ENCODE measurements at regions not wholly inside any gene's neighbourhood (a gene's known extent, or its start where the extent isn't known, plus 50 kb on each side); places are given as distances from the start of the nearest gene placed in this dataset.

- Histone ChIP-seq H3K36me3 (no peaks in the 10 kb centered on the region), H3K9me3 (ENCODE audit: low read depth) (no peaks in the 10 kb centered on the region), H3K27me3 (no peaks in the 10 kb centered on the region), H3K4me3 (no peak overlapping the region), H3K4me1 (ENCODE audit: low read depth) (no peaks in the 10 kb centered on the region), H3K27ac (no peak overlapping the region)
- no peak for DNase-seq (ENCODE audit: low read depth in 1 of 2, low spot score in 1 of 2)
- TF ChIP-seq, protein P1, sequence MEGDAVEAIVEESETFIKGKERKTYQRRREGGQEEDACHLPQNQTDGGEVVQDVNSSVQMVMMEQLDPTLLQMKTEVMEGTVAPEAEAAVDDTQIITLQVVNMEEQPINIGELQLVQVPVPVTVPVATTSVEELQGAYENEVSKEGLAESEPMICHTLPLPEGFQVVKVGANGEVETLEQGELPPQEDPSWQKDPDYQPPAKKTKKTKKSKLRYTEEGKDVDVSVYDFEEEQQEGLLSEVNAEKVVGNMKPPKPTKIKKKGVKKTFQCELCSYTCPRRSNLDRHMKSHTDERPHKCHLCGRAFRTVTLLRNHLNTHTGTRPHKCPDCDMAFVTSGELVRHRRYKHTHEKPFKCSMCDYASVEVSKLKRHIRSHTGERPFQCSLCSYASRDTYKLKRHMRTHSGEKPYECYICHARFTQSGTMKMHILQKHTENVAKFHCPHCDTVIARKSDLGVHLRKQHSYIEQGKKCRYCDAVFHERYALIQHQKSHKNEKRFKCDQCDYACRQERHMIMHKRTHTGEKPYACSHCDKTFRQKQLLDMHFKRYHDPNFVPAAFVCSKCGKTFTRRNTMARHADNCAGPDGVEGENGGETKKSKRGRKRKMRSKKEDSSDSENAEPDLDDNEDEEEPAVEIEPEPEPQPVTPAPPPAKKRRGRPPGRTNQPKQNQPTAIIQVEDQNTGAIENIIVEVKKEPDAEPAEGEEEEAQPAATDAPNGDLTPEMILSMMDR (IDR thresholded peaks at IDR 0.05; ENCODE audit: low read depth, low read length): no peak
These were observed 221.2 kb downstream of the DMRT2 start for GRCh38 chr9:1271367-1271766.

- Histone ChIP-seq H3K4me1 (ENCODE audit: low read depth) (no peaks in the 10 kb centered on the region), H3K36me3 (no peaks in the 10 kb centered on the region), H3K4me3 (no peak overlapping the region), H3K27me3 (no peaks in the 10 kb centered on the region), H3K9me3 (ENCODE audit: low read depth) (no peaks in the 10 kb centered on the region), H3K27ac (no peak overlapping the region)
- no peak for DNase-seq (ENCODE audit: low read depth in 1 of 2, low spot score in 1 of 2)
- TF ChIP-seq, protein P1 (IDR thresholded peaks at IDR 0.05; ENCODE audit: low read depth, low read length): no peak
These were observed 221.6 kb downstream of the DMRT2 start for GRCh38 chr9:1271786-1272185.

DNA sequence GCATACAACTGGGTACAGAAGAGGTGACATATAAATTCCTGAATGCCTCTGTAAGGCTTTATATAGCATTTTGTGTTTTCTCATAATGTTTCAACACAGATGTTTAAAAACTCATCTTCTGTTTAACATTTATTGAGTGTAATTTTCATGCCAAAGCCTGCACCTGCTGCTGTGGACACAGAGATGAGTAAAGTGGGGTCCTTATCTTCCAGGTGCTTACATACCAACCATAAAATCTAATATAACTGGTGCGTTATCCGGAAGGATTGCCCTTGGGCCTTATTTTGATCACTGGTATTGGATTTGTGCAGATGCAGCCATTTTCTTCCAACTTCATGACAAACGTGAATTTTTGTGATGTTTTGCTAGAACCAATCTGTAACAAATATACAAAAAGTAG, 222.3 kb downstream of the DMRT2 start:
- Histone ChIP-seq H3K36me3 (no peaks in the 10 kb centered on the region), H3K4me3 (no peak overlapping the region), H3K27ac (no peak overlapping the region), H3K27me3 (no peaks in the 10 kb centered on the region), H3K4me1 (ENCODE audit: low read depth) (no peaks in the 10 kb centered on the region), H3K9me3 (ENCODE audit: low read depth) (no peaks in the 10 kb centered on the region)
- TF ChIP-seq, protein P1 (IDR thresholded peaks at IDR 0.05; ENCODE audit: low read depth, low read length): no peak
- no peak for DNase-seq (ENCODE audit: low read depth in 1 of 2, low spot score in 1 of 2)

- no peak for DNase-seq (ENCODE audit: low read depth in 1 of 2, low spot score in 1 of 2)
- TF ChIP-seq, protein P1 (IDR thresholded peaks at IDR 0.05; ENCODE audit: low read depth, low read length): no peak
- H3K9me3 ChIP-seq (ENCODE audit: low read depth): no peaks in the 10 kb centered on the region
- no peaks in the 10 kb centered on the region for H3K36me3 ChIP-seq
- no peak overlapping the region for H3K4me3 ChIP-seq
- H3K4me1 ChIP-seq (ENCODE audit: low read depth): no peaks in the 10 kb centered on the region
- no peaks in the 10 kb centered on the region for H3K27me3 ChIP-seq
- H3K27ac ChIP-seq: no peak overlapping the region
These were observed 223.7 kb downstream of the DMRT2 start for GRCh38 chr9:1273859-1274258.

DNA sequence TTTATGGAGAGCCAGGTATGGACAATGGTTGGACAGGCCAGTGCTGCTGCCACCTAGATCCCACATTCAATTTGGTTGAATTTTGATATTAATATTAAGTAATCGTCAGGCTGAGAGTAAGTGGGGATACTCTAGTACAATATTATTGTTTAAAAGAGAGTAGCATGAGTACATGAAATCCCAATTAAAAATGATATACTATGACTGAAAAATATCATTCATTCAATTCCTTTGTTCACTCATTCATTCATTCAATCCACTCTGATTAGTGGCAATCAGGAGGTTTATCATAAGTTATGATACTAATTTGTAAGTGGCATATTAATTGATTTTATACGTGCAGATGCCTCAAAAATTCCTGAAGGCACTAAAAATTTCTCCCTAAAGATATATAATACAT, 224.2 kb downstream of the DMRT2 start:
- H3K27ac ChIP-seq: no peak overlapping the region
- H3K36me3 ChIP-seq: no peaks in the 10 kb centered on the region
- no peaks in the 10 kb centered on the region for H3K4me1 ChIP-seq (ENCODE audit: low read depth)
- H3K9me3 ChIP-seq (ENCODE audit: low read depth): no peaks in the 10 kb centered on the region
- no peak for DNase-seq (ENCODE audit: low read depth in 1 of 2, low spot score in 1 of 2)
- TF ChIP-seq, protein P1 (IDR thresholded peaks at IDR 0.05; ENCODE audit: low read depth, low read length): no peak
- no peaks in the 10 kb centered on the region for H3K27me3 ChIP-seq
- no peak overlapping the region for H3K4me3 ChIP-seq

- no peaks in the 10 kb centered on the region for H3K4me1 ChIP-seq (ENCODE audit: low read depth)
- DNase-seq (ENCODE audit: low read depth in 1 of 2, low spot score in 1 of 2): no peak
These were observed 226.3 kb downstream of the DMRT2 start for GRCh38 chr9:1276474-1276873.

More at GRCh38 chr9:1276474-1276873, 226.3 kb downstream of the DMRT2 start:
- Histone ChIP-seq H3K9me3 (ENCODE audit: low read depth) (no peaks in the 10 kb centered on the region), H3K4me3 (no peak overlapping the region), H3K27ac (no peak overlapping the region), H3K27me3 (no peaks in the 10 kb centered on the region), H3K36me3 (no peaks in the 10 kb centered on the region)
- TF ChIP-seq, protein P1 (IDR thresholded peaks at IDR 0.05; ENCODE audit: low read depth, low read length): no peak
